GM21423 (cell line): ENCODE measurements at regions not wholly inside any gene's neighbourhood (a gene's known extent, or its start where the extent isn't known, plus 50 kb on each side); places are given as distances from the start of the nearest gene placed in this dataset.
"Not testable (repeated sequence)": the region's sequence is repeated elsewhere in the genome, so short reads cannot be mapped to it uniquely, and the experiment has no call there.

Experiments
- ATAC-seq: cut with Tn5 transposase; IDR thresholded peaks from one replicate; pipeline ENCODE4 v1.9.1; 2021; ENCODE audit warnings: mild to moderate bottlenecking, moderate library complexity; ENCODE audit not compliant: unreplicated experiment

DNA sequence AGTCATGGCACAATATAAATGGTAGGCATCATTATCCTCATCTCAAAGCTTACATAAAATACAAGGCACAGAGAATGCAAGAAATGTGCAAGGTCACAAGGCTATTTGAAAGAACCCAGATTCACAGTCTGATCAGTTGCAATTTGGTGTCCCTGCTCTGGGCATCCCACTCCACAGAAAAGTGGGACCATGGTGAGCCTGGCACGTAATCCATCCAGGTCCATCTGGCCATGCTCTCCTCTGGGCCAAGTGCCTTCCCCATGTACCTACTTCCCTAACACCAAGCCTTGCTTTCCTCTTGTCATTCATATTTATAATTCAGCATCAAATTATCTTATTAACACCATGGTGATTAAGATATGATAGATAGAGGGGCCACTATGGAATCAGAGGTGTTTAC, 390.0 kb downstream of the CDH11 start:
- no peak for ATAC-seq

- no peak for ATAC-seq
Observed at GRCh38 chr16:64730261-64730660, 391.6 kb downstream of the CDH11 start.

DNA sequence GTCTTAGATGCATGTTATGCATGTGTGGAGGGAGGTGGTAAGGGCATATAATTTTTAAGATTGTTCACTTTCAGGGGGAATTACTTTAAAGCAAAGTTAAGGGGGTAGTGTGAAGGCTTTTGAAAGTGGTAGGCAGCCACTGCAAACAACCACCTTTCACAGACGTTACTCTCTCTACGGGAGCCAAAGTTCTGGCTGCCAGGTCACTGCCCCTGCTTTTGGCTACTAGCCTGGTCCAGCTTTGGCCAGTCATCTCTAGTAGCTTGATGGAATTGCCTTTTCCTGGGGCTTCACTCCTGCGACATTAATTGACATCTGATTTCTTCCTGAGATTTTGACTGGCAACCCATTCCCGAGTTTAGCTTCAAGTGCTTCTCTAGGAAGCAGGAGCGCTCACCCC, 397.5 kb downstream of the CDH11 start:
- ATAC-seq, result no peak

DNA sequence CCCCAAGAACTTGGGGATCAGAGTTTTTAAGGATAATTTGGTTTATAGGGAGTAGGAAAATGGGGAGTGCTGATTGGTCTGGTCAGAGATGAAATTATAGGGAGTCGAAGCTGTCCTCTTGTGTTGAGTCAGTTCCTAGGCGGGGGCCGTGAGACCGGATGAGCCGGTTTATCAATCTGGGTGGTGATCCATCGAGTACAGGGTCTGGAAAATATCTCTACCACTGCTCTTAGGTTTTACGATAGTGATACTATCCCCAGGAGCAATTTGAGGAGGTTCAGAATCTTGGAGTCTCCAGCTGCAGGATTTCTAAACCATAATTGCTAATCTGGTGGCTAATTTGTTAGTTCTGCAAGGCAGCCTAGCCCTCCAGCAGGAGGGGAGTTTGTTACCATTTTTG, 403.4 kb downstream of the CDH11 start:
- ATAC-seq, result no peak

DNA sequence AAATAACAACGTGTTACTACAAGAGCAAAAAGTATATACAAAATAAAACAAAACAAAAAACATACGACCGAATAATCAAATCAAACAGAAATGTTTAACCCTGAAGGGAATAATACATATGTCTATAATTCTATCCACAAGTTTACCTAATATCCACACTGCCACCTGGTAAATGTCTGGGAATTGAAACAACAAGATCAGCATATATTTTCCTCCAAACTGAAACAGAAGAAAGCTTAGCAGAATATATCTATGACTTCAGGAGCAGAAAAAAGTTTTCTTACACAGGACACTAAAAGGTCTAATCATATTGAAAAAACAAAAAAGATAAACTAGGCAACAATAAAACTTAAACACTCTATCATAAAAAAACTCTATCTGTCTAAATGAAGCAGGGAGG, 404.0 kb downstream of the CDH11 start:
- no peak for ATAC-seq

DNA sequence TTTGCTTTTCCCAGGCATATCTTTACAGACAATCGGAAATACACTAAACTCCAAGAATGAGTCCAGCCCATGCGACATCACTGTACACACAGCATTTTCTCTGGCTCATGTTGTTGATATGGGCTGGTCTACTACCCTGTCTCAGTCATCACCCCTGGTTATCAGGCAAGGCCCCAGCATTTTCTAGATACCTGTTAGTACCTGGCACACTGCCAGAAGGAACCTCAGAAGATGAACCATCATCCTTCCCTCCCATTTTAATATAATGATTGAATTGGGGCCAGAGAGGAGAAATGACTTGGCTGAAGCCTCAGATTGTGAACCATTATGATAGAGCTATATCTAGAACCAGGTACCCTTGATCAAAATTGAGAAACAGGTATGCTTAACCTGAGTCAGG, 406.2 kb downstream of the CDH11 start:
- no peak for ATAC-seq

DNA sequence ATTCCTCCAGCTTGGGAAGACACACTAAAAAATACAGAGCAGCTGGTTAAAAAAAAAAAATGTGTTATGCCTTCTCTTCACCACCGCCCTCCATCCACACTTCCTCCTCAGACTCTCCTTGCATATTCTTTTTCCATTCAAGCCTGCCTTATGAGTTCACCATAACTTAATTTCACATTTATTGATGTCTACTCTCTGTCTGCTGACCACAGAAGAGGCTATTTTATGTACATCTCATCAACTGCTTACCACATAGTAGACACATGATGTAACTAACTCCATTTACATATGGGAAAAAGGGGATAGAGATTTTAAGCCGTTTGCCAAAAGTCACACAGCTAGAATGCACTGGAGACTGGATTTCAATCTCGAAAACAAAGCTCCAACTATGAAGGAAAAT, 409.8 kb downstream of the CDH11 start:
- ATAC-seq, result no peak

DNA sequence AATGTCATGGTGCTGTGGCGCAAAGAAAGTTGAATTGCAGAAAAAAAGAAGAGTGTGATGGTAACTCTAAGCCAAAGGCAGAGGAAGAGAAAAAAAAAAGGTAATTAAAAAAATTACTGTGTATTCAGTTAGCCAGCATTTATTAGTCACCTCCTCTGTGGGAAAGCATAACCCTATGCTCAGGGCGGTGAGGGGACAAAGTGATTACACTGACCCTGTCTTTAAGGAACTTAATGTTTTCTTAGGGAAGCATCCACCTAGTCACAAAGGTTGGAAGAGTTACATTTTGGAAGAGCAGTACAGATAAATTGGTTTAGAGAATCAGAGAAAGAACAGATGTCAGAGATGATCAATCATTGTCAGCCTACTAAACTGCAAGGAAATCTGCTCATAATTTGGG, 410.3 kb downstream of the CDH11 start:
- no peak for ATAC-seq

GRCh38 chr16:64711026-64711425, 410.8 kb downstream of the CDH11 start:
- no peak for ATAC-seq

- ATAC-seq, result no peak
Observed at GRCh38 chr16:64705443-64705842, 416.4 kb downstream of the CDH11 start.

GRCh38 chr16:64704386-64704785, 417.5 kb downstream of the CDH11 start:
- no peak for ATAC-seq

- no peak for ATAC-seq
Observed at GRCh38 chr16:64702415-64702814, 419.4 kb downstream of the CDH11 start.

GRCh38 chr16:64700628-64701027, 421.2 kb downstream of the CDH11 start:
- no peak for ATAC-seq

DNA sequence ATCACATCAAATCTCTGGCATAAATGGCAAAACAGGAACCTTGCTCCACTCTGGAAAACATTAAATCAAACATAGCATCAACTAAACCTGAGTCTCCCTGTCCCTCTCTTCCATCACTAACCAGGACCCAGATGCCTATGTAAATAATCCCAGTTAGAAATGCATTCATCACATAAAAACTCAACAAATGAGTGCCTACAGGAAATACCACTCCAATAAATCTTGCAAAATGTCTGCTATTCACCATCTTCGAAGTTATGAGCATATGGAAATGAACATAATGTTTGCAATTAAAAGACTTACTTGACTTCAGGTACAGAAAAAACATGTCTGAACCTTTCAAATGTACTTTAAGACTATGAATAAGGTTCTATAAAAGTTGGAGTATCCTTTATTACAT, 425.0 kb downstream of the CDH11 start:
- ATAC-seq, result no peak

DNA sequence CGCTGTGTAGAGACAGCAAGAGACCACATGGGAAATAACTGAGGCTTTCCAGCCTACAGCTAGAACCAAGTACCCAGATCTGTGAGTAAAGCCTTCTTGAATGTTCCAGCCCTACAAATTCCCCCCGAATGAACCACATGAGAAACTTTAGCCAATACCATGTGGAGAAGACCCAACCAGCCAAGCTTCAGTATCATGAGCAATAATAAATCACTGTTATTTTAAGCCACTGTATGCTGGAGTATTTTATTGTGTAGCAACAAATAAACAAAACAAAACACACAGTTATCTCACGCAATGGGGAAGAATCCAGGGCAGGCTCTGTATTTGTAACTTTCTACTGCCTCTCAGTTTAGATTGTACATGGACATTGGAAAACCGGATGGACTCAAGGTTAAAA, 426.2 kb downstream of the CDH11 start:
- ATAC-seq, result no peak

DNA sequence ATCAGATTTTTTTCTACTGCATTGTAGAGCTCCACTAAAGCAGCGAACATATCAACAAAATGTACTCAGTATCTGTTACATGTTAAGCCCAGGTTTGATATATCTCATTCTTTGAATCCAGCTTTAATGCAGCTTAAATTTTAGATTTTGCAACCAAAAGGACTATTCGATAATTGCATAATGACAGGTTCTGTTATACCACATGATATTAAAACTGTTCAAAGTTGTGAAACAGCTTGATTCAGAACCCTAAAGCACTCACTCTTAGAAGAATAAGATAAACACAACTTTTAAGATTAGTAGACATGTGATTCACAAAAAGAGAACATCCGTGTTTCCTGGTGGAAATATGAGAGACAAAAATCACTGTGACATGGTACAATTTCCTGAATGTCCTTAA, 427.9 kb downstream of the CDH11 start:
- ATAC-seq, result no peak

DNA sequence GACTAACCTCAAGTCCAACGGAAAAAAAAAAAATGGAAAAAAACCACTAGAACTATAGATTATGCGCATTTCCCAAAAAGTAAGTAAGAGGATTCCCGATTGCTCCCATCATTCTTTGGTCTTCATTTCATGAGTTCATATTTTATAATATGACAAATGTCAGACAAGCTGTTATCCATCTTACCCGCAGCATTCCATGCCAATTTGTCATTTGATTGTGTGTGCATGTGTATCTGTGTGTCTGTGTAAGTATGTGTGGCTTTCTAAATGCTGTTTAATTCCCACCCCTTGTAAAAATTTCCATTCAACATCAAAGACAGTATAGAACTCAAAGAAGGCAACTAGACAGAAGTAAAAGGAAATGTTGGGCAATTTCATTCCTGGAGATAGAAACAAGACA, 434.1 kb downstream of the CDH11 start:
- ATAC-seq, result no peak

GRCh38 chr16:64687123-64687522, 434.7 kb downstream of the CDH11 start:
- ATAC-seq, result no peak

DNA sequence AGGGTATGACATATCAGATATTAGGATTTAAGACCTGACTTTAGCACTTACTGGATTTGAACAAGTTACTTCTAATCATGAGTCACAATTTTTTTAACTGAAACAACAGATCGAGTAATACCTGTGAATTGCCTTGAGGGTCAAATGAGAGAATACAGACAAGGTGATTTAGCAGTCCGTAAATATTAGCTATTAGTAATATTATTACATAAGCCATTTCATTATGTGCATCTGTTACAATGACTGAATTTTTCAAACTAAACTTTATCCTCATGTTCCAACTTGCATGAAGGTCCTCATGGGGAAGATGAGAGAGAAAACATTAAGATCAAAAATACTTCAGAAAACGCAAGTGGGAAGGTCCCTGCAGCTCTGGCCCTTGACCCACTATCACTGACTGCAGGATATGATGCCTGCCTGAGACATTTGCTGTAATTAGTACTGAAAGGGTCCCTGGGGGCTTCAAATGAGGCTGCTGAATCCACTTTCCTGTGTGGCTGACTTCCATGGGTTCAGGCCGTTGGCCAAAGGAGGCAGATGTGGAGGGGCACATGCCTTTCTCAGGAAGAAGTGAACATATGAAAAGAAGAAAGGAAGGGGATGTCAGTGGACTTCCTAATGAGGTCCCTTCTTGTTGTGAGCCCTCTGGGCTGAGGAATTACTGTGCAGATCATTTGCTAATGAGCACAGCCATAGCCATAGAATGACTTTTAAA, 441.7 kb downstream of the CDH11 start:
- no peak for ATAC-seq

DNA sequence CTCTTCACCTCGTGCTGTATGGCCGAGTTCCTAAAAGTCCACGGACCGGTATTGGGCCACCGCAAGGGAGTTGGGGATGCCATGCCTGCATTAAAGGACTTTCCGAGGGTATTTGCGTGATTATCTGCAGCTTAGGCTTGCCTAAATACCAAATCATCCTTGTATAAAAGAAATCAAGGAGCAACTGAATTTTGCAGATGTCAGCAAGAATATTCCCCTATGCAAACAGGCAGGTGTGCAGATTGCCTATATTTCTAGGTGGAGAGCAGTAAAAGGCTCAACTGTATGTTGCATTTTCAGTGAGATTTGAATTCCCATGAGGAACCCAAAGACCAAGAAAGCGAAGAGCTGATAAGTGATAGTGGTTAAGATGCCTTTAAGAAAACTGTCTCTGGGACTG, 452.3 kb downstream of the CDH11 start:
- no peak for ATAC-seq

DNA sequence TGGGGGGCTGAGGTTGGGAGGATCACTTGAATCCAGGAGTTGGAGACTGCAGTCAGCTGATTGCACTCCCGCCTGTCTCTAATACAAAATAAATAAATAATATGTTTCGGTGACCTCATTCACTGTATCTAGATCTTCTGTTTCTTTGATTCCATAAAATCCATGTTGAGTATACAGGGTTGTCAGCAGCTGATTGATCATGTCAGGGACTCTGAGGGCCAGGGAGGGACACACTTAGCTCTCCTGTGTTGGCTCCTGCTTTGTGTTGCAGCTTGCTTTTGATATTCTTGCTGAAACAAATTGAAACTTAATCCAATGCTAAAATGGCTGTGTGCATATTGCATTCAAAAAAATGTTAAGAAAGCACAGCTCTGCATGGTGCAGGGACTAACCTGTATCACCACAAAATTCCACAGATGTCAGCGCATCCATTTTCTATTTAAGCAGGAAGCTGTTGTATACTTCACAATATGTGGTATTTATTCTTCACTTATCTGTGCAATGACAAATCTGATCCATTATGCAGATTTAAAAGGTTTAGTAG, 454.5 kb downstream of the CDH11 start:
- ATAC-seq, result no peak

- not testable (repeated sequence) for ATAC-seq
Observed at GRCh38 chr16:64662312-64662711, 459.6 kb downstream of the CDH11 start.

DNA sequence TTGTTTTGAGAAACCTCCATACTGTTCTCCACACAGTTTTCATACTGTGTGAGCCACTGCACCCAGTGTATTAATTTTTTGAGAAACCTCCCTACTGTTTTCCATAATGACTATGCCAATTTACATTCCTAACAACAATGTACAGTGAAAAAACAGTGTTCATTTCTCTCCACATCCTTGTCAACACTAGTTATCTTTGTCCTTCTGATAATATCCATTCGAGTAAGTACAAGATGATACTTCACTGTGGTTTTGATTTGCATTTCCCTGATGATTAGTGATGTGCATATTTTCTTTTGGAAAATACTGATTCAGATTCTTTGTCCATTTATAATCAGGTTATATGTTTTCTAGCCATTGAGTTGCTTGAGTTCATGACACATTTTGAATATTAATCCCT, 462.0 kb downstream of the CDH11 start:
- ATAC-seq, result no peak
